IMR-90 (cell line): ENCODE measurements at regions not wholly inside any gene's neighbourhood (a gene's known extent, or its start where the extent isn't known, plus 50 kb on each side); places are given as distances from the start of the nearest gene placed in this dataset.

Experiments
- BHLHE40 ChIP-seq: fragments of 150-350 bp; IDR thresholded peaks from 2 replicates; pipeline ENCODE4 v1.6.1; 2016; ENCODE audit warnings: mild to moderate bottlenecking, low read depth, low read length
- CEBPB ChIP-seq: IDR thresholded peaks from 2 replicates; pipeline ENCODE4 v1.6.1; 2012; ENCODE audit warnings: low read depth, low read length, improper control_type of control experiment
- CTCF ChIP-seq: conservative IDR thresholded peaks from 2 replicates; pipeline ENCODE4 v1.5.1; 2012; ENCODE audit warnings: mild to moderate bottlenecking, low read depth, low read length, improper control_type of control experiment
- ELK1 ChIP-seq: fragments of 150-350 bp; IDR thresholded peaks from 2 replicates; pipeline ENCODE4 v1.6.1; 2016; ENCODE audit warnings: low read depth, mild to moderate bottlenecking, low read length, moderate library complexity, borderline replicate concordance
- FOS ChIP-seq: fragments of 150-350 bp; IDR thresholded peaks from 2 replicates; pipeline ENCODE4 v1.6.1; 2016; ENCODE audit warnings: low read depth, low read length
- MAFK ChIP-seq: IDR thresholded peaks from 2 replicates; pipeline ENCODE4 v1.6.1; 2012; ENCODE audit warnings: low read depth, low read length, improper control_type of control experiment
- MAZ ChIP-seq: IDR thresholded peaks from 2 replicates; pipeline ENCODE4 v1.6.1; 2012; ENCODE audit warnings: low read depth, mild to moderate bottlenecking, low read length, improper control_type of control experiment, moderate library complexity, borderline replicate concordance
- MXI1 ChIP-seq: IDR thresholded peaks from 2 replicates; pipeline ENCODE4 v1.6.1; 2012; ENCODE audit warnings: low read depth, mild to moderate bottlenecking, low read length, moderate library complexity, borderline replicate concordance
- POLR2A ChIP-seq: IDR thresholded peaks from 2 replicates; pipeline ENCODE4 v1.6.1; 2012; ENCODE audit warnings: mild to moderate bottlenecking, low read depth, low read length
- RAD21 ChIP-seq: IDR thresholded peaks from 2 replicates; pipeline ENCODE4 v1.6.1; 2012; ENCODE audit warnings: low read length, improper control_type of control experiment
- RCOR1 ChIP-seq: IDR thresholded peaks from 2 replicates; pipeline ENCODE4 v1.6.1; 2012; ENCODE audit warnings: mild to moderate bottlenecking, low read length, improper control_type of control experiment; ENCODE audit not compliant: insufficient replicate concordance
- RFX5 ChIP-seq: IDR thresholded peaks from 2 replicates; pipeline ENCODE4 v1.8.0; 2012; ENCODE audit warnings: low read depth, mild to moderate bottlenecking, low read length, moderate library complexity
- SMC3 ChIP-seq: fragments of 150-350 bp; IDR thresholded peaks from 2 replicates; pipeline ENCODE4 v1.6.1; 2016; ENCODE audit warnings: low read depth, mild to moderate bottlenecking, antibody characterized with exemption, low read length, moderate library complexity
- USF2 ChIP-seq: fragments of 150-350 bp; IDR thresholded peaks from 2 replicates; pipeline ENCODE4 v1.6.1; 2017; ENCODE audit warnings: mild to moderate bottlenecking, antibody characterized with exemption, low read length, low read depth

DNA sequence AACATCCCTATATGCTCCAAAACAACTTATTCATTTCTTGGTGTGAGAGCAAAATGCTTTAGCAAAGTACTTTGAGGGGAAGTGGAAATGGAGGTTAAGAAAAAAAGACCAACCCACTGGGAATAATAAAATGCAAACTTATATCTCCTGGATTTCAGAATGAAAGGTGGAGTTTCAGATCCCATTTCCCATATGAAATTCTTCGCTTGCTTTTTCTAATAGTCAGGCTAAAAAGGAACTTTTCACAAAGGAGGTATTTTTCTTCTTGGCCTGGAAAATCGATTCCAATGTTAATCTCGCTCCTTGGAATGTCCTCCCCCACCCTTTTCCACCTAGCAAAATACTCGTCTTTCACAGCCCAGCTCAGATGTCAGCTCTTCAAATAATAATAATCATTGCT is 360.9 kb downstream of the LPIN1 start:
- no peak for TF ChIP-seq MXI1
- no peak for TF ChIP-seq POLR2A
- TF ChIP-seq CTCF, result no peak
- no peak for TF ChIP-seq SMC3
- TF ChIP-seq USF2, result no peak
- no peak for TF ChIP-seq MAFK
- no peak for TF ChIP-seq RAD21
- TF ChIP-seq RFX5, result no peak
- no peak for TF ChIP-seq RCOR1
- no peak for TF ChIP-seq ELK1
- no peak for TF ChIP-seq CEBPB
- no peak for TF ChIP-seq MAZ
- TF ChIP-seq BHLHE40, result no peak
- TF ChIP-seq FOS, result no peak
